ENCODE measurements at regions not wholly inside any gene's neighbourhood (a gene's known extent, or its start where the extent isn't known, plus 50 kb on each side); places are given as distances from the start of the nearest gene placed in this dataset.
"Not testable (repeated sequence)": the region's sequence is repeated elsewhere in the genome, so short reads cannot be mapped to it uniquely, and the experiment has no call there.

DNA sequence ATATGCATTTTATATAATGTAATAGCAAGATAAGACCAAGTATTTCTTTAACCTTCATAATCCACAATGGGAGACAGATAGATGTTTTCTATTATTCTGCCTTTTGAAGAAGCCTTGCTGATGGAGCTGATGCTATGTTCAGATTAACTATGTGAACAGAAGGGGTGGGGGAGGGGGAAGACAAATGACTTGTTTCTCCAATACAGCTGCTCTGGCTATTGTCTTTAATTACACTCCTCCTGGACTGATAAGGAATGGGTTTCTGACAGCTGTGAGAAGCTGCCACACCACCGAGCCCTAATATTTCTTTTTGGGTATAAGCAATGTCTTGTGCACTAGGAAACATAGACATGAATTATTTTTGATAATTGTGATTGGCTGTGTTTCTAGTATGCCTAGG, 62.0 kb downstream of the CAVIN4 start:
- peak; percentile 32 for DNase-seq

DNA sequence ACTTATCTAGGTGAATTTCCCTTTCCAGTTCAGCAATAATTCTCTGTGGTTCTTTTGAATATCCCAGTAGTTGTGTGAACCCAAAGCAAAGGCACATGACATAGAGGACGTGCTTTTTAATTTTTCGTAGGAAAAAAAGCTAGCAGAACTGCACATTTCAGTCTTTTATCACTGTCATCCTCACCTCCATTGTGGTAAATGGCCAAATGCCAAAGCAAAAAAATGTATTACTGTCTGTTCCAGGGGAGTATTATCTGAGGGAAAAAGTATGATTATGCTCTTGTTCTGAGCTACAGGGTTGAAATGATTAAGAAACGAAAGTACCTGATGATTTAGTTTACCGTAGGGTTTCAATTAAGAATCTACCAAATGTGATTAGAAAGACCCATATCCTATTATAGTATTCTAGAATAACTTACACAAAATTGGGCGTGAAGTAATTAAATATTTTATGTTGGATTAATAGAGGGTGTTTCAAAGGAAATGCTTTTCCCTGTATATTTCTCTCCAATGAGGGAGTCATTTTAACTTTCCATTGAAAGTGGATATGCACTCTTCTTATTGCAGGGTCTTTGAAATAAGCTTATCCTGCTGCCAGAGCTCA, 62.7 kb downstream of the CAVIN4 start:
- no peak for DNase-seq

DNA sequence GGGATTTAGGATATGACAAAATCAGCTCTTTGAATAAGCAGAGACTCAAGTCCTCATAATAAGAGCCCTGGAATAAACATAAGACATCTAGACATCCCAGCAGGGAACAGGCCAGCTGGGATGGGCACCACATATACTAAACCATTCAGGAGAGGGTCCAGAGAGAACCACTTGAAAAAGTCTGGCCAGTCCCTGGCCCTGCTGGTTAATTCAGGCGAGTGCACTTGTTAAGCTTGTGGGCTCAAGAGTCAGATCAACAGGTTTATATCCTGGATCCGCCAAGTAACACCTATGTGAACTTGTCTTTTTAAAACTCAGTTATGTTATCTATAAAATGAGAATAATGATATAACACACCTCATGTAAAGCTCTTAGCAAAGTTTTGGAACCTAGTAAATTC, 63.3 kb downstream of the CAVIN4 start:
- no peak for DNase-seq

DNA sequence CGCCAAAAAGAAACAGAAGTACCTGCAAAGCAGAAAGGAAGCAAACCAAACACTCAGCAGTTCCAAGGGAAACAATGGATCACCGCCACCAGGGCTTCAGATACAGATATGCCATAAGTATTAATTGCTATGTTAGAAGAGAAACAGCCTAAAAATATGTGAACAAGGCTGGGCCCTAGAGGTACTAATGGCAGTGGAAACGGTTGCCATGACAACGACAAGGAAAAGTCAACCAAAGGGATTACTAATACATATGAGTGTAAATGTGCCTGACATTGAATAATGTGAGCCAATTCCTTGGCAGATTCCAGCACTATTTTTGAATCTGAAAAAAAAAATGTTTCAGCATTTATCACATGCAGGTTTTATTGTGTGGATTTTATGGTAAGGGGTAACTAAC, 75.0 kb downstream of the CAVIN4 start:
- no peak for DNase-seq

DNA sequence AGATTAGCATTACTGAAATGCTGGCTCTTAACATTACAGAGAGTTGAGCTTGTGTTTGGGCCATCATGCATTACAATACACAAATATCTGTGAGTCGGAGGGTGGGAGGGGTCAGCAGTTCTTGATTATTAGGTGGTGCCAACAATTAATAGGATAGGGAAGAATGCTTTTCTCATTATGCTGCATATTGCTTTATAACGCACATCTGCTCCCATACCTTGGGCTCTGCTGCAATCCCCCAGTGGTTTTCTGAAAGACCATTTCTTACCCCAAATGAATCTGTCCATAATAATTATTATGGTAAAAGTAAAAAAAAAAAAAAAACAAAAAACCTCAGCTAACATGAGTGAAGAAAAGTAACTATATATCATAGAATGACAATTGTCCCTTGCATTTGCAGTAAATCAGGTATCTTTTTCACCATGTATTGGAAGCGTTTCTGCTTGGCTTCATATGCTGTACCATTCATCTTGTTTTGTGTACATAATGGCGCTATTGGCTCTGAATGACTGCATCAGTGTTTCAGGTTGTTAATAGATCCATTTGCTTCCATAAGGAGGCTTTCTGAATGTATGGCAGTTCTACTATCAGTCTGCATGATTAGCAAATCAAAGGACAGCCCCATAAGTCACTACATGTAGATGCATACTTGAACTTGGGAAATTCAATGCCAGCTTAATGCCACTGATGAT, 75.9 kb downstream of the CAVIN4 start:
- no peak for DNase-seq

DNA sequence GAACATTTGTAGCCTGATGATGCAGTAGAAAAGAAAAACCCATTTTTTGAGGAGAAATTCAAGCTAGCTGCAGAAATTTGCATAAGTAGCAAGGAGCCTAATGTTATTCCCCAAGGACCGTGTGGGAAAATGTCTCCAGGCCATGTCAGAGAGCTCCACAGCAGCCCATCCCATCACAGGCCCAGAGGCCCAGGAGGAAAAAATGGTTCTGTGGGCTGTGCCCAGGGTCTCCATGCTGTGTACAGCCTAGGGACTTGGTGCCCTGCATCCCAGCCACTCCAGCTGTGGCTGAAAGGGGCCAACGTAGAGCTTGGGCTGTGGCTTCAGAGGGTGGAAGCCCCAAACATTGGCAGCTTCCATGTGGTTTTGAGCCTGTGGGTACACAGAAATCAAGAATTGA, 79.0 kb downstream of the CAVIN4 start:
- not testable (repeated sequence) for DNase-seq

DNA sequence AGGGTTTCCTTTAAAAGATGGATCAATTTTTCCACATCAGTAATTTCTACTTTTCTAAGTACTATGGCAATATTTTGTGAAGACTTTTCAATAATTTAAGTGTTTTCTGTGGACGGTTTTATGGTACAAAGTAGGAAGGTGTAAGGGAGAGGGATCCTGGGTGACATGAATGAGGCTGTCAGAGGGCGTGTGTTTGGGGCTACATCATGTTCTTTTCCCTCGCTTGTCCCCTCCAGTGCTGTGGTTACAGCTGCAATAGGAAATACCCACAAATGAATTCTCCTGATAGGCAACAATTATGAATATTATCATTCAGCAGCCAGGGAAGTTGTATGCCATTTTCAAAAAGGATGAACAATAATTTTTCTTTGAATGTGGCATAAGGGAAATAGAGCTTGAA, 83.8 kb downstream of the CAVIN4 start:
- DNase-seq, result no peak

DNA sequence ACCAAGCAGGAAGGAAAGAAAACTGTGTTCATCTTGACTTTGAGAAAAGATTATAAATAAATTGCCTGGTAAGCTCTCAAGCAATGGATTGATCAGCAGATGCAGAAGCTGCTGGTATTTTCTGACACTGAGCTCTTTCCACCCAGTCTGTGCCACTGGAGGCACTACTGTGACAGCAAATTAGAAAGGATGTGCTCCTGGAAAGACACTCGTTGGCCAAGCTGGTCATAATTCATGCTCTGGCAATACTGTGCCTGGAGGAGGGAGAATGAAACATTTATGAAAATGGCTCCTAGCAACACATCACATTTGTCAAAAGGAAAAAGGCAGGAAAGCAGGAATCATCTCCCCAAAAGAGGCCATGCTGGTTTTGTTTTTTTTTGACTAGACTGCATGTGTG, 84.2 kb downstream of the CAVIN4 start:
- DNase-seq, result no peak

DNA sequence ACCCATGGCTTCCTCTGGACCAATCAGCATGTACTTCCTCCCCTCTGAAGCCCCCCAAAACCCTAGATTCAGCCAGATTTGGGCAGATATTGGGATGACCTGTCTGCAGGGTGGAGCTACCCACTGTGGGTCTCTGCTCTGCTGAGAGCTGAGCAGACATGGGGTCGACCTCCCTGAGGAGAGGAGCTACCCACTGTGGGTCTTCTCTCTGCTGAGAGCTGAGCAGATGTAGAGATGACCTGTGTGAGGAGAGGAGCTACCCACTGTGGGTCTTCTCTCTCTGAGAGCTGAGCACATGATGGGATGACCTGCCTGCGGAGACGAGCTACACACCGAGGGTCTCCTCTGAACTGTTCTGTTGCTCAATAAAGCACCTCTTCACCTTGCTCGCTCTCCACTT, 89.6 kb downstream of the CAVIN4 start:
- no peak for DNase-seq

DNA sequence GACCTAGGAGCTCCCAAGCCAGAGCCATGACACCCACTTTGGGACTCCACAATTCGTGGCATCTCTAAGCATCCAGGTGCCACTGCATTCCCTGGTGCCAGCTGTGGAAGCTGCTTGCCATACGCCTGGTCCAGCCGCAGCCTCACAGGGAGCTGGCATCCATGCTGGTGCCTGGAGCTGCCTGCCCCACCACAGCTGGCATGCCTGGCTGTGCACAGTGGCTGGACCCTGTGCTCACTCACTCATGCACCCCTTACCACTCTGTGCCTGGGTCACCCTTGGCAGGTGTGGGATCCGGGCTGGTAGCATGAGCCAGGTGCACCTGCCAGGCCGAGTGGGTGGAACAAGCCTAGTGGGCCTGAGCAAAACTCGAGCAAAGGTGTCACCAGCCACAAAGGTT, 90.1 kb downstream of the CAVIN4 start:
- no peak for DNase-seq

DNA sequence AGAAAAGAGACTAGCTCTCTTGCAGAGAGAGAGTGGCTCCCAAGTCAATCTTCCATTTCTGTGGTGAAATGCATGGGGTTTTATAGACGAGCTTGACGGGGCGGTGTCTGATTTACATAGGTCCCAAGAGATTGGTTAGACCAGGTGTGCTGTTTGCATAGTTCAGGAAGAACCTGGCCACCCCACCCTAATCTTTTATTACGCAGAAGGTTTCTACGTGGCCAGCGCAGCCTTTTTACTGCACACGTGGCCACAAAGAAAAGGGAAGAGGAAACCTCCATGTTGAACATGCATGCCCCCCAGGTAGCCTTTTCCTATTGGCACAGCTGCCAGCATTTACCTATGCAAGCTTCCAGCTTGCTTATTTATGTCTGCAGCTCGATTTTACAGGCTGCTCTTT, 92.1 kb downstream of the CAVIN4 start:
- no peak for DNase-seq

DNA sequence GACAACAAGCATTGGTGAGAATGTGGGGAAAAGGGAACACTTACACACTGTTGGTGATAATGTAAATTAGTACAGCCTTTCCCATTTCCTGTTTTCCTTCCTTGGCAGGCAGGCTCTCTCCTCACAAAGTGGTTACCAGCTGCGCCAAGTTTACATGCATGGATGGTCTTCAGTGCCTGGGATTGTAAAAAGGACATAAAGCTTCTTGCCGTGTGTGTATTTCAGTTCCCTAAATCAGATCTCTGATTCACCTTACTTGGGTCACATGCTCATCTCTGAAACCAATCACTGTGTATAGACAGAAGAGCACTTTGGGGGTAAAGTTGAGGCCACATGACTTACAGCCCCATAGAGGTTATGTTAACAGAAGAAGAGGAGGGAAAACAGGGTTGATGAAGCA, 92.8 kb downstream of the CAVIN4 start:
- DNase-seq, result peak; percentile 27

DNA sequence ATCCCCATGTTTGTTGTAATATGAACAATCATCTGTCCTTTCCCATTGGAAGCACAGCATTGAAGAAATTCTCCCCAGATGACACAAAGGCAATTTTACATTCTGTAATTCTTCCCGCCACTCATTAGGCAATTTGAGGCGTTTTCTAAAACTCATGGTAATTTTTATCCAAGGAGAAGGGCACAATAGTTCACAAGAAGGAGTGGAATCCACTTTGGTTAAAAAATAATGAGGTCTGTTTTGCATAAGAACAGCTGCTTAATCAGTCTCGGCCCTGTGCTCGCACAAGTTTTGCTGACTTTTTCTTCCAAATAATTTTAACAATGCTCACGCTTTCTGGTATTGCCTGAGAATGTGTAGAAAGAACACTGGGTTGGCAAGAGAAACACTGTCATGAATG, 94.0 kb downstream of the CAVIN4 start:
- DNase-seq, result peak; percentile 34

DNA sequence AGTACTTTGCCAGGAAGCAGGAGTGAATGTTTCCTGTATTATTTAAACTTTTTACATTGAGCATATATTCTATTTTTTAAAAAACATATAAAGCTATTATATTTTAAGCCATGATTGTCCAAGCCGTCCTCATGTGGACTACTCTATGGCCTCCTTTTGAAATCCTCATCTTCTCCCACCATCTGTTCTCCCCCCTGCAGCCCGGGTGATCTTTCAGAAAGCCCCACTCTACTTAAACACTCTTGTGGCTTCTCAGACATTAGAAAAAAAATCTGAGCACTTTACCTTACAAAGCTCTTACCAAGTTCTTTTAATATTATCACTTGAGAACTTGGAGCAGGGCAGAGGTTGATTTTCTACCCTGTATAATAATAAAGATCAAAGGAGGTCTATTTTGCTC, 95.4 kb downstream of the CAVIN4 start:
- peak; percentile 22 for DNase-seq

DNA sequence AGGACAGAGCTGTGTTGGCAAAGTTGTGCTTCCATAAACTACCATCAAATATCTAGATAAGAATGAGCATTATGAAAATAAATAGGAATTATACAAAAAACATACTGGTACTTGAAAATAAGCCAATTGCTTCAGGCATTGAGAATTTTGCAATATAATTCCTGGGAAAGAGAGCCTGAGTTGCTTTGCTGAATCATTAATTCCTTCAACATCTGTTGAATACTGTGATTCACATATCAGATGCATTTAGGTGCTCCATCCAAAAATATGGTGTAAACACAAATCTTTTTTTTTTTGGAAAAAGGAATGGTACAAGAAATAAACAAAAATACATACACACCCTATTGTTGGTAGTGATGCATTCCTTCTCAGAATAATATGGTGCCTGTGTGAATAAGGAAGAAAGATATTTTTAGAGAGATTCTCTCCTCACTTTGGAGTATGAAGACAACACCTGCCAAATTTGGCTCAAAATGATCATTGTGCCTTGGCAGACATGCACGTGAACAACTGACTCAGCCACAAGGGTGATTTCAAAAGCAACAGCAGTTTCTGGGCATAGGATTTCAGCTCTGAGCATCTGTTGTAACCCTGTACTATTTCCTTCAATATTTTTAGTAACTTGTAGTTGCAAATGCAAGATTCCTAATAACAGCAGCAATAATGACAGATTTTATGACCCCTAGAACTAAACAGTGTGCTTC, 96.7 kb downstream of the CAVIN4 start:
- peak; percentile 89 for DNase-seq

DNA sequence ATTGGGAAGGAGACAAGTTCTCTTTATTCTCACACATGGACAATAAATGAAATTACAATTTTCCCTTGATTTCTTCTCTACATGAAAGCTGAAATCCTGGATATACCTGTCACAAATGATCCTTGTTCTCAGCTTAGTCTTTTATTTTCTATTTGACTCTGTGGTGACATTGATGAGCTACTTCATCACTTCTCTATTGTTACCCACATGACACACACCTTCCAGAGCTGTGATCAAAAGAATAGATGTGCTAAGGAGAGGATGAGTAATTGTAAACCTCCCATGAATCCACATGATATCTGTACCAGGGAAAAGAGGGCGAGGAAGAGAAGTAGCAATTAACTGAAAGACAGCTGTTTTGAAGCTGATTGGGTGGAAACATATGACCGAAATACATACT, 102.0 kb downstream of the CAVIN4 start:
- DNase-seq, result no peak

DNA sequence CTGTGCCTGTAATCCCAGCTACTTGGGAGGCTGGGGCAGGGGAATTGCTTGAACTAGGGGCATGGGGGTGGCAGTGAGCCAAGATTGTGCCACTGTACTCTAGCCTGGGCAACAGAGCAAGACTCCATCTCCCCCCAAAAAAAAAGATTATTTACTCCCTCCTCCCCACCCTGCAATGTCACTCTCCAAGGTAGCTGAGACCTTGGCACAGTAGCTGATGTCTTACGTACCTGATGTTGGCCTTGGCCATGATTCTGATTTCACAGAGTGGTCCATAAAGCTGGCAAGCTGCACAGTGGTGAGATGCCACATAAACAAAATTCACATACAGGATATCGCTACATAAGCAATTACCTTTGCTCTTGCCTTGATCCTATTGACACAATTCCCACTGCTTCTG, 108.5 kb downstream of the CAVIN4 start:
- DNase-seq, result no peak

DNA sequence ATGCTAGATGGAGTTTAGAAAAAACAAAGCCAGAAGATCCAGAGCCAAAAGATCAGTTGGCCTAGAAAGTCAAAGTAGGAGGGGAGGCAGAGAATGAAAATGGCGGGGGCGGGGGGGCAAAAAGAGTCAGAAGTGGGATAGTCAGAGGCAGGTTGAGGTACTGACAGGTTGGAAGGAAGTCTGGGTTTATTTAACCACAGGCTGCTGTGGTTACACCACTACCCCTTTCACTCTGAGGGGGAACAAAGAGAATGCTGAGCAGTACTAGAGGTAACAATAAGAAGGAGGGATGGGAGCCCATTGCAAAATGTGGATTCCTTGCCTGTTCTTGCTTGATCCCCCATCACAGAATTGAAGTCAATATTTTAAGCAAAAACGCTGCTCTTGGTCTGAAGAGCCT, 111.8 kb downstream of the CAVIN4 start:
- no peak for DNase-seq

DNA sequence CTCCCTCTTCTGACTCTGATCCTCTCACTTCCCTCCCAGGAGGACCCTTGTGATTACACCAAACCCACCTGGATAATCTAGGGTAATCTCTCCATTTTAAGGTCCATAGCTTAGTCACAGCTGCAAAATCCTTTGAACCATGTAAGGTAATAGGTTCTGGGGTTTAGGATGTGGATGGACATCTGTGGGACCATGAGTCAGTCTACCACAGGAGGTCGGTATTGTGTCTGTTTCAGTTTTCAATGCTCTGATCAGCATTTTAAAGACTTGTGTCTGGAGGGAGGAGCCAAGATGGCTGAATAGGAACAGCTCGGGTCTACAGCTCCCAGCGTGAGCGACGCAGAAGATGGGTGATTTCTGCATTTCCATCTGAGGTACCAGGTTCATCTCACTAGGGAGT, 112.6 kb downstream of the CAVIN4 start:
- no peak for DNase-seq

DNA sequence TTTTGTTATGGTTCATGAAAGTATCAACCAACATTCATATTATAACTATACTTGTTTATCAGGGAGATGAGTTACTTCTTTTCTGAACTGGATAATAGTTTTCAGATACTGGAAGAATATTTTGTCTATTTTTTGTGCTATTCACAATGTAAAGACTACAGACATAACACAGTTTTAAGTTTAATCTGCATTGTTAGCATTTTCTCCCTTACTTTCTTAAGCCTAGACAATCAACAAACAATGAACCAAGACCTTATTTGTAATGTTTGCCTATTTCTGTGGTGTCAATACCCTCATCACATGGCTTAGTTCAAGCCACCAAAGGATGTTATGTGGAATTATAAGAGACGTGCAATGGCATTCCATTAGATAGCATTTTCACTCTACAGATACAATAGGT, 119.5 kb downstream of the CAVIN4 start:
- no peak for DNase-seq

DNA sequence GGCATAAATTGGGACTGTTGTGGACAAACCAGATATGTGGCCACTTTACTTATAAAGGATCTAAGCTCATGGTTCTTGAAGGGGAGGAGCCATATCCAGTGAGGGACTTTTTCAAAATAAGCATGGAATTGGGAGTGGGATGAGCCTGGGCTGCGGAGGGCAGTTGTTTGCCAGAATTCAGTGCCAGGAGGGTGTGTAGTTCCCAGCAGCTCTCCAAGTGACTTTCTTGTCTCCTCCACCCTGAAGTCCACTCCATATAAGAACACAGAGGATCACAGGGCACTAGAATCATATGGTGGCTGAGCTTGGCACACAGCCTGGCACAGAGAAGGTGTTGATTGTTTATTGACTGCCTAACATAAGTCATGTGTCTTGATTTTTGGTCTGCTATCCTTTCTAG, 121.1 kb downstream of the CAVIN4 start:
- DNase-seq, result peak; percentile 52

DNA sequence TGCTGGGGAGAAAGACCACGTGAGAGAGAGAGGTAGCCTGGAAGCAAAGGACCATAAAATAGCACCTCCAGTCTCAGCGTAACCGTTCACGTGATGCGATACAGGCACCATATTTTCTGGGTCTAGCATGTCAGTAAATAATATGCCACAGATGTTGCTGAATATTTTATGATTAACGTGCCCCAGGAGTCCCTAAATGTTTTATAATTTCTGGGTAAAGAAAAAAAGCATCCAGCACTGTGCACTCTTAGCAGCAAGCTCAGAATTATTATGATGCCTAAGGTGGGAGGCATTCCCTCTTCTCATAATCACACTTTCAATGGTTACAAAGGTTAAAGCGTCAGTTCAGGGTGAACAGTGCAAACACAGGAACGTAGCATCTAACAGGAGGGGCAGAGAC, 121.8 kb downstream of the CAVIN4 start:
- DNase-seq, result no peak

DNA sequence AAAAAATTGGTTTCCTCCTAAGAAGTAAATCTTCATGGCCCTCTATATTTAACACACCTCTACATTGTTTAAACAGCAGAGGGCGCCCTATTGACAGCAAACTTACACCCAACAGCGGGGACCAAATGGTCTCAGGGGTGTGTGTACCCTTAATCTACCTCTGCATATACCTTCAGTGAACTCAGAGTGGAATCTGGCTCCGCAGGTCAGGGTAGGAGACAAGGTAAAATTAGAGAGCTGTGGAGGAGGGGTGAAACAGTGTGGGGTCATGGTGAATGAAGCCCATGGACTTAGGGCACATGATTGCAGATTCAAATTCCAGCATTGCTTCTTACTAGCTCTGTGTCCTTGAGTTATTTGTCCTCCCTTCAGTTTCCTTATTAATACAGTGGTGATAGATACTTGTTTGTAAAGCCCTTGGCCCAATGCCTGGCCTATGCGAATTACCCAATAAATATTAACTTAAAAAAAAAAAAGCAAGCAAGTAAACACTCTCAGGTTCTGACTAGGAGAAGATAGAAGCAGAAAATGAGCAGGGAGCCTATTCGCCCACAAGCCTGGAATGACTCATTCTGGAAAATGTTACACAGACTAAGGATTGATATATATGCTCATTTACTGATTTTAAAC, 122.9 kb downstream of the CAVIN4 start:
- DNase-seq, result peak; percentile 17

All from tongue (tissue), 1 donor.